ENCODE measurements at regions not wholly inside any gene's neighbourhood (a gene's known extent, or its start where the extent isn't known, plus 50 kb on each side); places are given as distances from the start of the nearest gene placed in this dataset.

GRCh38 chr17:72434581-72434980 lies 313.8 kb downstream of the SOX9 start:
- no peak for TF ChIP-seq POLR2A (IDR thresholded peaks at IDR 0.05; ENCODE audit: low read length)
- no peak for TF ChIP-seq GATA1 (IDR thresholded peaks at IDR 0.05; ENCODE audit: low read depth, low read length)
